K562 (cell line): ENCODE measurements at regions not wholly inside any gene's neighbourhood (a gene's known extent, or its start where the extent isn't known, plus 50 kb on each side); places are given as distances from the start of the nearest gene placed in this dataset.

Experiments used
- ATAC-seq: fragments of 200-7000 bp; cut with Tn5 transposase; 3 replicates; pipeline ENCODE4 v1.9.1; 2020; ENCODE audit warnings: moderate library complexity
- BruUV-seq: library from RNA; stranded (reverse); fragments of 400-500 nt; replicated peaks from 2 replicates; lab custom pipeline; 2021; lab: Mats Ljungman, UMichigan
- CTCF ChIA-PET: fragments of 300-600 bp; formaldehyde crosslinking; extraction: SDS; loops from one replicate; lab custom pipeline; 2021; ENCODE audit warnings: low intra/inter-chr PET ratio; lab: Yijun Ruan, JAX
- POLR2A ChIA-PET: fragments of 300-600, 350-650 bp; sonication (Branson Sonifier 250); formaldehyde crosslinking; extraction: SDS; loops from one replicate; lab custom pipeline; 2021; ENCODE audit warnings: antibody characterized with exemption, inconsistent platforms; lab: Yijun Ruan, JAX
- DNase-seq, 4 experiments: peaks; one replicate each; pipeline versions ENCODE4 v3.0.0 to v3.0.0-alpha.2; 2011 to 2018; ENCODE audit warnings: low spot score in 3 of 4, mixed read lengths in 3 of 4; ENCODE audit errors: extremely low read depth in 1 of 4
- FAIRE-seq: peaks from 2 replicates; lab custom pipeline; 2011; peaks lifted over from hg19 to GRCh38; lab: Jason Lieb, UNC
- H2AFZ ChIP-seq: 2 replicates; pipeline ENCODE4 v1.6.0; 2011; ENCODE audit warnings: low read depth, low read length, control low read depth, inconsistent platforms
- H3K27ac ChIP-seq: fragments of 200-600 bp; 3 replicates; pipeline ENCODE4 v1.8.0; 2011; ENCODE audit warnings: low read depth, mild to moderate bottlenecking, control low read depth, inconsistent platforms, low read length, moderate library complexity, mixed read lengths; ENCODE audit errors: extremely low read depth
- H3K27me3 ChIP-seq, 2 experiments: fragments of 300-600 bp in 1 of 2; 2 replicates in 1 of 2; 3 replicates in 1 of 2; pipeline versions ENCODE4 v1.6.0 to v1.8.0; 2011; ENCODE audit warnings: inconsistent platforms in 2 of 2, low read length in 2 of 2, mild to moderate bottlenecking in 1 of 2, mixed read lengths in 1 of 2, moderate library complexity in 1 of 2; ENCODE audit not compliant: control insufficient read depth in 2 of 2, insufficient read depth in 2 of 2
- H3K36me3 ChIP-seq: fragments of 300-600 bp; 3 replicates; pipeline ENCODE4 v1.8.0; 2011; ENCODE audit warnings: mild to moderate bottlenecking, low read length, inconsistent platforms; ENCODE audit not compliant: control insufficient read depth, insufficient read depth
- H3K4me1 ChIP-seq, 2 experiments: fragments of 200-600 bp in 1 of 2; replicated peaks in 1 of 2; 2 replicates in 1 of 2; 3 replicates in 1 of 2; pipeline versions ENCODE4 v1.5.1 to v1.8.0; 2011; ENCODE audit warnings: inconsistent platforms in 2 of 2, low read length in 2 of 2, mild to moderate bottlenecking in 1 of 2, mixed read lengths in 1 of 2, moderate library complexity in 1 of 2; ENCODE audit not compliant: control insufficient read depth in 2 of 2, insufficient read depth in 2 of 2
- H3K4me2 ChIP-seq: 2 replicates; pipeline ENCODE4 v1.6.1; 2011; ENCODE audit warnings: low read length, control low read depth, inconsistent platforms, mixed read lengths; ENCODE audit not compliant: insufficient read depth
- H3K4me3 ChIP-seq: fragments of 200-600 bp; sonication (generic), shearing (Covaris generic); 2 replicates; pipeline ENCODE4 v1.5.1; 2016; ENCODE audit warnings: control low read depth, inconsistent platforms
- H3K79me2 ChIP-seq: fragments of 200-600 bp; 3 replicates; pipeline ENCODE4 v1.8.0; 2011; ENCODE audit warnings: low read length, inconsistent platforms; ENCODE audit not compliant: control insufficient read depth, insufficient read depth
- H3K9ac ChIP-seq, 2 experiments: 2 replicates each; pipeline versions ENCODE4 v1.6.0 to v1.6.1; 2011; ENCODE audit warnings: low read depth in 2 of 2, low read length in 2 of 2, control low read depth in 1 of 2, inconsistent platforms in 1 of 2, mild to moderate bottlenecking in 1 of 2, mixed read lengths in 1 of 2; ENCODE audit not compliant: insufficient read depth in 1 of 2
- H3K9me1 ChIP-seq: one replicate; pipeline ENCODE4 v1.6.0; 2011; ENCODE audit warnings: inconsistent platforms, mild to moderate bottlenecking, low read length, moderate library complexity; ENCODE audit not compliant: control insufficient read depth, insufficient read depth
- H3K9me3 ChIP-seq: replicated peaks from 2 replicates; pipeline ENCODE4 v1.5.1; 2011; ENCODE audit warnings: low read depth, low read length, inconsistent platforms; ENCODE audit not compliant: control insufficient read depth, insufficient read depth
- H4K20me1 ChIP-seq: replicated peaks from 2 replicates; pipeline ENCODE4 v1.6.1; 2011; ENCODE audit warnings: low read length, inconsistent platforms, mixed read lengths; ENCODE audit not compliant: control insufficient read depth, insufficient read depth
- KDM4B ChIP-seq, 2 experiments: fragments of 450-650 bp in 1 of 2; sonication (generic) in 1 of 2; IDR thresholded peaks; 2 replicates each; pipeline ENCODE4 v1.6.1; 2016 to 2017; ENCODE audit warnings: borderline replicate concordance in 2 of 2, antibody characterized with exemption in 1 of 2, low read depth in 1 of 2, mild to moderate bottlenecking in 1 of 2
- KDM5B ChIP-seq: fragments of 200-600 bp; sonication (generic); IDR thresholded peaks from 2 replicates; pipeline ENCODE4 v1.6.1; 2012; ENCODE audit warnings: low read depth, mild to moderate bottlenecking, moderate library complexity, low read length, control low read depth, inconsistent platforms; ENCODE audit not compliant: insufficient replicate concordance
- MED1 ChIP-seq: sonication (generic); formaldehyde crosslinking; IDR thresholded peaks from 2 replicates; pipeline ENCODE4 v1.8.1; 2023; ENCODE audit warnings: missing genetic modification reagents, borderline replicate concordance
- NR1H2 ChIP-seq: sonication (generic); formaldehyde crosslinking; IDR thresholded peaks from 2 replicates; pipeline ENCODE4 v1.4.0; 2020; ENCODE audit warnings: mild to moderate bottlenecking, missing genetic modification reagents
- SETDB1 ChIP-seq: IDR thresholded peaks from one replicate; pipeline ENCODE4 v1.6.1; 2012; ENCODE audit warnings: low read length, control low read depth, inconsistent platforms
- SLC30A9 ChIP-seq: fragments of 250-450 bp; sonication (Bioruptor Pico); IDR thresholded peaks from 2 replicates; pipeline ENCODE4 v1.8.0; 2022; ENCODE audit warnings: mild to moderate bottlenecking, moderate library complexity
- VEZF1 ChIP-seq: fragments of 200-800 bp; sonication (Bioruptor generic); IDR thresholded peaks from 2 replicates; pipeline ENCODE4 v1.6.1; 2017; ENCODE audit warnings: missing genetic modification characterization, missing compliant biosample characterization
- ZBTB12 ChIP-seq: fragments of 250-450 bp; sonication (Bioruptor Pico); IDR thresholded peaks from 2 replicates; pipeline ENCODE4 v1.4.0; 2020
- ZNF184 ChIP-seq: sonication (generic); formaldehyde crosslinking; IDR thresholded peaks from 2 replicates; pipeline ENCODE4 v1.5.0; 2020; ENCODE audit warnings: missing genetic modification reagents
- ZNF449 ChIP-seq: fragments of 250-450 bp; sonication (Bioruptor Pico); IDR thresholded peaks from 2 replicates; pipeline ENCODE4 v1.8.0; 2022; ENCODE audit warnings: moderate library complexity, mild to moderate bottlenecking, inconsistent platforms
- WGBS: fragments of 100-300 bp; shearing (Covaris generic); methylation state at CpG from one replicate; pipeline ENCODE4 v1.1.6; 2016; ENCODE audit warnings: low coverage, mixed read lengths; ENCODE audit not compliant: insufficient coverage; ENCODE audit errors: missing lambda C conversion rate; 5-methylcytosine and 5-hydroxymethylcytosine counted together
- in situ Hi-C: fragments of 300-500 bp; cut with MboI; formaldehyde crosslinking; loops from 4 replicates; pipeline ENCODE4 v1.15.0; 2018; ENCODE audit warnings: inconsistent platforms, mixed read lengths
- intact Hi-C: fragments of 100-400 bp; cut with micrococcal nuclease; formaldehyde crosslinking; loops from 2 replicates; pipeline ENCODE4 v1.14.2; 2022
- TF ChIP-seq, protein P1 (sequence below): fragments of 250-450 bp; sonication (Bioruptor Pico); IDR thresholded peaks from 2 replicates; pipeline ENCODE4 v1.5.0; 2020; ENCODE audit warnings: mild to moderate bottlenecking, borderline replicate concordance

DNA sequence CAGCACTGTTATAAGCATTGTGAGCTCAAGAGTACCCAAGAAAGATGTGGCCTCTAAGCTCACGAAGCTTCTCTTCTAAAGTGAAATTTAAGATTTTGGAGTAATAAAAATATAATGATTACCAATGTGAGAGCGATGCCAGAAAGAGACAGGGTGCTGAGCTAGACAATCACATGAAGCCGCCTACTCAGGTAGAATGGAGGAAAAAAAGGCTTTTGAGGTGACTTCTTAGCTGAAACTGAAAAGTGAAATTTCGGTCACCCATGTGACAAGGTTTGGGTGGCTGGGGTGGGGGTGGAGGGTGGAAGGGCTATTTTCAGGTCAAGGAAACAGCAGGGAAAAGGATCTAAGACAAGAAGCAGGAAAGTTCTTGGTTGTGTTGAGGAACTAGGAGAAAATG lies 388.2 kb upstream of the WWC1 start (continued):
- no peak for TF ChIP-seq ZNF449 (CRISPR knock-in tag)
- no peak for TF ChIP-seq ZNF184

- ChIA-PET POLR2A (no interaction called here), CTCF (no interaction called here)
- no TSS peak for BruUV-seq
- FAIRE-seq (no peak), DNase-seq (no peak), ATAC-seq (no peak)
- Histone ChIP-seq H3K9me1 (no peaks in the 10 kb centered on the region), H3K27me3 (no peaks in the 10 kb centered on the region), H4K20me1 (no peaks in the 10 kb centered on the region), H3K79me2 (no peaks in the 10 kb centered on the region), H3K9ac (no peak overlapping the region), H2AFZ (no peak overlapping the region), H3K27ac (no peak overlapping the region), H3K4me1 (no peaks in the 10 kb centered on the region), H3K4me3 (no peak overlapping the region), H3K9me3 (no peaks in the 10 kb centered on the region), H3K4me2 (no peak overlapping the region), H3K36me3 (no peaks in the 10 kb centered on the region)
- no peak for TF ChIP-seq KDM4B (IDR thresholded peaks at IDR 0.05; ENCODE audit: borderline replicate concordance in 2 of 2, low read depth in 1 of 2)
- no peak for TF ChIP-seq VEZF1
- no peak for TF ChIP-seq MED1 (CRISPR knock-in tag)
- no peak for TF ChIP-seq SLC30A9
- TF ChIP-seq, protein P1, sequence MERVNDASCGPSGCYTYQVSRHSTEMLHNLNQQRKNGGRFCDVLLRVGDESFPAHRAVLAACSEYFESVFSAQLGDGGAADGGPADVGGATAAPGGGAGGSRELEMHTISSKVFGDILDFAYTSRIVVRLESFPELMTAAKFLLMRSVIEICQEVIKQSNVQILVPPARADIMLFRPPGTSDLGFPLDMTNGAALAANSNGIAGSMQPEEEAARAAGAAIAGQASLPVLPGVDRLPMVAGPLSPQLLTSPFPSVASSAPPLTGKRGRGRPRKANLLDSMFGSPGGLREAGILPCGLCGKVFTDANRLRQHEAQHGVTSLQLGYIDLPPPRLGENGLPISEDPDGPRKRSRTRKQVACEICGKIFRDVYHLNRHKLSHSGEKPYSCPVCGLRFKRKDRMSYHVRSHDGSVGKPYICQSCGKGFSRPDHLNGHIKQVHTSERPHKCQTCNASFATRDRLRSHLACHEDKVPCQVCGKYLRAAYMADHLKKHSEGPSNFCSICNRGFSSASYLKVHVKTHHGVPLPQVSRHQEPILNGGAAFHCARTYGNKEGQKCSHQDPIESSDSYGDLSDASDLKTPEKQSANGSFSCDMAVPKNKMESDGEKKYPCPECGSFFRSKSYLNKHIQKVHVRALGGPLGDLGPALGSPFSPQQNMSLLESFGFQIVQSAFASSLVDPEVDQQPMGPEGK (CRISPR knock-in tag) = no peak
- TF ChIP-seq KDM5B = no peak
- TF ChIP-seq ZBTB12 (CRISPR knock-in tag) = no peak
- TF ChIP-seq NR1H2 (CRISPR knock-in tag) = no peak
- TF ChIP-seq SETDB1 = no peak
- intact Hi-C loops = no loop called here
- in situ Hi-C loops = no loop called here
- WGBS = 0% methylated on average over 2 of the region's 2 CpGs
These were observed 387.8 kb upstream of the WWC1 start for GRCh38 chr5:167903659-167904058.
